Keratinocyte (primary cell): ENCODE measurements at regions not wholly inside any gene's neighbourhood (a gene's known extent, or its start where the extent isn't known, plus 50 kb on each side); places are given as distances from the start of the nearest gene placed in this dataset.

Experiments
- DNase-seq: peaks from one replicate; pipeline ENCODE4 v3.0.0-alpha.2; 2011; ENCODE audit warnings: low read depth, missing footprints, low spot score
- FAIRE-seq: peaks from 2 replicates; lab custom pipeline; 2011; peaks lifted over from hg19 to GRCh38; lab: Jason Lieb, UNC
- H2AFZ ChIP-seq: 2 replicates; pipeline ENCODE4 v1.6.0; 2012; ENCODE audit warnings: low read length, control low read depth, inconsistent platforms; ENCODE audit not compliant: control insufficient read depth
- H3K27ac ChIP-seq: 2 replicates; pipeline ENCODE4 v1.5.1; 2011; ENCODE audit warnings: low read length; ENCODE audit not compliant: control insufficient read depth, insufficient read depth
- H3K27me3 ChIP-seq: 3 replicates; pipeline ENCODE4 v1.6.0; 2011; ENCODE audit warnings: low read length; ENCODE audit not compliant: control insufficient read depth, insufficient read depth; ENCODE audit errors: extremely low read depth
- H3K36me3 ChIP-seq, 2 experiments: 2 replicates in 1 of 2; 3 replicates in 1 of 2; pipeline ENCODE4 v1.5.1; 2011; ENCODE audit warnings: low read length in 2 of 2, mild to moderate bottlenecking in 1 of 2; ENCODE audit not compliant: control insufficient read depth in 2 of 2, insufficient read depth in 2 of 2; ENCODE audit errors: extremely low read depth in 1 of 2
- H3K4me1 ChIP-seq: 3 replicates; pipeline ENCODE4 v1.5.1; 2011; ENCODE audit warnings: low read length; ENCODE audit not compliant: control insufficient read depth, insufficient read depth; ENCODE audit errors: extremely low read depth
- H3K4me2 ChIP-seq: 3 replicates; pipeline ENCODE4 v1.6.0; 2011; ENCODE audit warnings: low read depth, low read length; ENCODE audit not compliant: control insufficient read depth, insufficient read depth; ENCODE audit errors: extremely low read depth
- H3K4me3 ChIP-seq, 3 experiments: fragments of 200-600 bp in 1 of 3; sonication (generic) in 1 of 3; 2 replicates in 2 of 3; 3 replicates in 1 of 3; pipeline ENCODE4 v1.5.1; 2011 to 2016; ENCODE audit warnings: low read length in 3 of 3, mild to moderate bottlenecking in 3 of 3, control low read depth in 2 of 3, inconsistent platforms in 1 of 3, low read depth in 1 of 3, mixed read lengths in 1 of 3, mixed run types in 1 of 3, moderate library complexity in 1 of 3; ENCODE audit not compliant: control insufficient read depth in 2 of 3, insufficient read depth in 2 of 3; ENCODE audit errors: extremely low read depth in 1 of 3
- H3K79me2 ChIP-seq: 2 replicates; pipeline ENCODE4 v1.6.0; 2012; ENCODE audit warnings: low read length; ENCODE audit not compliant: control insufficient read depth, insufficient read depth
- H3K9ac ChIP-seq: 3 replicates; pipeline ENCODE4 v1.6.0; 2011; ENCODE audit warnings: low read length; ENCODE audit not compliant: control insufficient read depth, insufficient read depth; ENCODE audit errors: extremely low read depth
- H3K9me1 ChIP-seq: 3 replicates; pipeline ENCODE4 v1.6.0; 2011; ENCODE audit warnings: low read length; ENCODE audit not compliant: control insufficient read depth, insufficient read depth; ENCODE audit errors: extremely low read depth
- H3K9me3 ChIP-seq: 2 replicates; pipeline ENCODE4 v1.5.1; 2012; ENCODE audit warnings: low read depth, low read length; ENCODE audit not compliant: control insufficient read depth
- H4K20me1 ChIP-seq: 3 replicates; pipeline ENCODE4 v1.6.0; 2011; ENCODE audit warnings: low read length; ENCODE audit not compliant: control insufficient read depth, insufficient read depth; ENCODE audit errors: extremely low read depth
- EZH2 ChIP-seq: IDR thresholded peaks from one replicate; pipeline ENCODE4 v1.6.1; 2012; ENCODE audit warnings: inconsistent platforms, mild to moderate bottlenecking, low read length, moderate library complexity
- dilution Hi-C: fragments of 300-500 bp; cut with MboI; formaldehyde crosslinking; loops from one replicate; pipeline ENCODE4 v1.7.0; 2020; ENCODE audit warnings: low sequenced_read_pairs; ENCODE audit not compliant: extremely low pct_ligation_motif_present
- TF ChIP-seq, protein P1 (sequence below), 3 experiments: IDR thresholded peaks in 1 of 3; conservative IDR thresholded peaks in 1 of 3; optimal IDR thresholded peaks in 1 of 3; 2 replicates in 2 of 3; 3 replicates in 1 of 3; pipeline versions ENCODE3 to v1.5.1; 2011; ENCODE audit warnings: low read length in 3 of 3, mild to moderate bottlenecking in 3 of 3, moderate library complexity in 2 of 3, control low read depth in 1 of 3, inconsistent platforms in 1 of 3; ENCODE audit not compliant: insufficient read depth in 2 of 3; ENCODE audit errors: extremely low read depth in 1 of 3

DNA sequence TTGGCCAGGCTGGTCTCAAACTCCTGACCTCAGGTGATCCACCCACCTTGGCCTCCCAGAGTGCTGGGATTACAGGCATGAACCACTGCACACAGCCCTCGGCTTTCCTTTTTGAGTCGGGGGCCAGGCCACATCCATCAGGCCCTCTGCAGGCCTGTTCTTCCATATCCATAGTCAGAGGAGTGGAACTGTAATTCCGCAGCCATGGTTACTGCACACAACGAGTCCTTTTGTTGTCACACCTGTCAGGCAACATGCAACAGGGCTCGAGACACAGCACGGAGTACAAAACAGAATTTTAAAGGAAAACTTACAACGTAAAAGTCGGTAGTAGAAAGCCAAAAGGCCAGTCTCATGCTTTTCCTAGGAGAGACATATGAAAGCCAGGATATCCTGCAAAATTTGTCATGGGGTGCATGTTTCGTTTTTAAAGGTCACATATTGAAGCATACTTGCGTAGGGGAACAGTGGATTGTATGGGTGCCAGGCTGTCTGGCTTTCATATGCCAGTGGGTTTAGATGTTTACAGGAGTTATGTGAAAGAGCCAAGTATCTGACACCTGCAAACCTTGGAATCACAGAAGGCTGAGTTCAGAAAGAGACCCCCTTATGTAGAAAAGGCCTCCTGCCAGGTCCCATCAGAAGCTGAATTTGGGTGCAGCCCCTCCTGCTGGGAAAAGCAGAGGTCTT, 63.2 kb upstream of the LPP start:
- TF ChIP-seq EZH2, result no peak
- TF ChIP-seq, protein P1, sequence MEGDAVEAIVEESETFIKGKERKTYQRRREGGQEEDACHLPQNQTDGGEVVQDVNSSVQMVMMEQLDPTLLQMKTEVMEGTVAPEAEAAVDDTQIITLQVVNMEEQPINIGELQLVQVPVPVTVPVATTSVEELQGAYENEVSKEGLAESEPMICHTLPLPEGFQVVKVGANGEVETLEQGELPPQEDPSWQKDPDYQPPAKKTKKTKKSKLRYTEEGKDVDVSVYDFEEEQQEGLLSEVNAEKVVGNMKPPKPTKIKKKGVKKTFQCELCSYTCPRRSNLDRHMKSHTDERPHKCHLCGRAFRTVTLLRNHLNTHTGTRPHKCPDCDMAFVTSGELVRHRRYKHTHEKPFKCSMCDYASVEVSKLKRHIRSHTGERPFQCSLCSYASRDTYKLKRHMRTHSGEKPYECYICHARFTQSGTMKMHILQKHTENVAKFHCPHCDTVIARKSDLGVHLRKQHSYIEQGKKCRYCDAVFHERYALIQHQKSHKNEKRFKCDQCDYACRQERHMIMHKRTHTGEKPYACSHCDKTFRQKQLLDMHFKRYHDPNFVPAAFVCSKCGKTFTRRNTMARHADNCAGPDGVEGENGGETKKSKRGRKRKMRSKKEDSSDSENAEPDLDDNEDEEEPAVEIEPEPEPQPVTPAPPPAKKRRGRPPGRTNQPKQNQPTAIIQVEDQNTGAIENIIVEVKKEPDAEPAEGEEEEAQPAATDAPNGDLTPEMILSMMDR (optimal IDR thresholded peaks at IDR 0.05 in 1 of 3, IDR thresholded peaks at IDR 0.05 in 1 of 3, conservative IDR thresholded peaks at IDR 0.05 in 1 of 3; ENCODE audit: extremely low read depth in 1 of 3, insufficient read depth in 2 of 3, low read length in 3 of 3), result no peak
- no peaks in the 10 kb centered on the region for H4K20me1 ChIP-seq
- H3K36me3 ChIP-seq, result no peaks in the 10 kb centered on the region
- no peaks in the 10 kb centered on the region for H3K9me1 ChIP-seq
- no peak for FAIRE-seq
- DNase-seq, result no peak
- H3K4me1 ChIP-seq, result no peaks in the 10 kb centered on the region
- no peaks in the 10 kb centered on the region for H3K79me2 ChIP-seq
- no peaks in the 10 kb centered on the region for H3K27me3 ChIP-seq
- H3K4me3 ChIP-seq, result no peak overlapping the region
- dilution Hi-C loops, result no loop called here
- no peak overlapping the region for H2AFZ ChIP-seq
- no peak overlapping the region for H3K4me2 ChIP-seq
- H3K9ac ChIP-seq, result no peak overlapping the region
- H3K9me3 ChIP-seq, result no peaks in the 10 kb centered on the region
- H3K27ac ChIP-seq, result no peak overlapping the region

DNA sequence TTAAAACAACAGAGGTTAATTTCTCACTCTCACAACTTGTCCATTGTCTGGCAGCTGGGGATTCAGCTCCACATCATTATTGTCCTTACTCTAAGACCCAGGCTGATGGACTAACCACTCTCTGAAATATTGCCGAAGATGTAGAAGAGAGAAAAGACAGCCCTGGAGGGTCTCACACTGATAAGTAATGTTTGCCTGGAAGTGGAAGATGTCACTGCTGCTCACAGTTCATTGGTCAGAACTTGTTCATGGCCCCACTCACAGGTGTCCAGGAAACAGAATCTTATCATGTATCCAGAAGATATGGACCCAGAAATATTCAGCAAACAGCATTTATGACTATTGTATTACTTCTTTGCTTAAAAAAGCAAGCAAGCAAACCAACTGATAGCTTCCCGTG, 62.2 kb upstream of the LPP start:
- FAIRE-seq (no peak), DNase-seq (no peak)
- H3K4me1 ChIP-seq, result no peaks in the 10 kb centered on the region
- H3K27me3 ChIP-seq, result no peaks in the 10 kb centered on the region
- no peak overlapping the region for H2AFZ ChIP-seq
- no peak overlapping the region for H3K4me2 ChIP-seq
- H3K36me3 ChIP-seq, result no peaks in the 10 kb centered on the region
- H3K9ac ChIP-seq, result no peak overlapping the region
- no peaks in the 10 kb centered on the region for H4K20me1 ChIP-seq
- H3K9me1 ChIP-seq, result no peaks in the 10 kb centered on the region
- dilution Hi-C loops, result no loop called here
- no peaks in the 10 kb centered on the region for H3K79me2 ChIP-seq
- no peak overlapping the region for H3K27ac ChIP-seq
- H3K9me3 ChIP-seq, result no peaks in the 10 kb centered on the region
- H3K4me3 ChIP-seq, result no peak overlapping the region
- TF ChIP-seq EZH2, result no peak
- TF ChIP-seq, protein P1 (optimal IDR thresholded peaks at IDR 0.05 in 1 of 3, IDR thresholded peaks at IDR 0.05 in 1 of 3, conservative IDR thresholded peaks at IDR 0.05 in 1 of 3; ENCODE audit: extremely low read depth in 1 of 3, insufficient read depth in 2 of 3, low read length in 3 of 3), result no peak
